SU-DHL-6 (cell line): ENCODE measurements at regions not wholly inside any gene's neighbourhood (a gene's known extent, or its start where the extent isn't known, plus 50 kb on each side); places are given as distances from the start of the nearest gene placed in this dataset.

ENCODE experiments used
- H2AFZ ChIP-seq: fragments of 200-600 bp; sonication (generic); 2 replicates; pipeline ENCODE4 v1.6.1; 2014; ENCODE audit warnings: low read depth, mild to moderate bottlenecking, moderate library complexity, mixed read lengths, antibody characterized with exemption, low read length; ENCODE audit not compliant: severe bottlenecking
- H3F3A ChIP-seq: fragments of 200-600 bp; shearing (Covaris generic); 2 replicates; pipeline ENCODE4 v1.6.0; 2016; ENCODE audit warnings: antibody characterized with exemption, mild to moderate bottlenecking; ENCODE audit not compliant: insufficient read depth
- H3K27ac ChIP-seq: fragments of 200-600 bp; sonication (generic); 2 replicates; pipeline ENCODE4 v1.5.1; 2016; ENCODE audit warnings: low read depth, mild to moderate bottlenecking, low read length, moderate library complexity, mixed read lengths
- H3K27me3 ChIP-seq: fragments of 200-600 bp; sonication (generic), shearing (Covaris generic); 2 replicates; pipeline ENCODE4 v1.6.0; 2014; ENCODE audit warnings: mild to moderate bottlenecking, low read length
- H3K36me3 ChIP-seq: fragments of 200-600 bp; sonication (generic); 2 replicates; pipeline ENCODE4 v1.6.1; 2014; ENCODE audit warnings: mild to moderate bottlenecking, low read length, mixed read lengths
- H3K4me2 ChIP-seq: fragments of 300-600, 200-600 bp; shearing (Covaris generic), sonication (generic); 2 replicates; pipeline ENCODE4 v1.6.0; 2014; ENCODE audit warnings: low read length, low read depth, mild to moderate bottlenecking; ENCODE audit not compliant: poor library complexity, severe bottlenecking
- H3K4me3 ChIP-seq: fragments of 200-600 bp; sonication (generic); 2 replicates; pipeline ENCODE4 v1.5.1; 2014; ENCODE audit warnings: antibody characterized with exemption, low read length, mild to moderate bottlenecking, mixed read lengths; ENCODE audit not compliant: insufficient read depth, poor library complexity, severe bottlenecking
- H3K79me2 ChIP-seq: fragments of 200-600 bp; sonication (generic); 2 replicates; pipeline ENCODE4 v1.6.1; 2014; ENCODE audit warnings: mild to moderate bottlenecking, low read length, moderate library complexity; ENCODE audit not compliant: insufficient read depth
- H3K9ac ChIP-seq: fragments of 200-600 bp; sonication (generic); 2 replicates; pipeline ENCODE4 v1.7.0; 2014; ENCODE audit warnings: mild to moderate bottlenecking, low read length
- H3K9me2 ChIP-seq: fragments of 200-600 bp; sonication (generic); replicated peaks from 2 replicates; pipeline ENCODE4 v1.6.1; 2014; ENCODE audit warnings: low read length; ENCODE audit not compliant: insufficient read depth
- H3K9me3 ChIP-seq: fragments of 200-600 bp; sonication (generic); 2 replicates; pipeline ENCODE4 v1.6.1; 2014; ENCODE audit warnings: low read length, mixed read lengths; ENCODE audit not compliant: insufficient read depth
- H4K20me1 ChIP-seq: fragments of 200-600 bp; sonication (generic); 2 replicates; pipeline ENCODE4 v1.6.1; 2014; ENCODE audit warnings: low read depth, mild to moderate bottlenecking, antibody characterized with exemption, low read length, moderate library complexity, mixed read lengths
- EZH2phosphoT487 ChIP-seq: fragments of 200-600 bp; sonication (generic), shearing (Covaris generic); conservative IDR thresholded peaks from 2 replicates; pipeline ENCODE4 v1.6.1; 2018; ENCODE audit warnings: mild to moderate bottlenecking, antibody characterized with exemption, low read length, moderate library complexity, mixed read lengths
- TF ChIP-seq, protein P1 (sequence below): fragments of 200-600 bp; sonication (generic); IDR thresholded peaks from one replicate; pipeline ENCODE4 v1.5.1; 2017; ENCODE audit warnings: antibody characterized with exemption, mild to moderate bottlenecking, low read length, moderate library complexity; ENCODE audit not compliant: insufficient read depth, poor library complexity, severe bottlenecking

DNA sequence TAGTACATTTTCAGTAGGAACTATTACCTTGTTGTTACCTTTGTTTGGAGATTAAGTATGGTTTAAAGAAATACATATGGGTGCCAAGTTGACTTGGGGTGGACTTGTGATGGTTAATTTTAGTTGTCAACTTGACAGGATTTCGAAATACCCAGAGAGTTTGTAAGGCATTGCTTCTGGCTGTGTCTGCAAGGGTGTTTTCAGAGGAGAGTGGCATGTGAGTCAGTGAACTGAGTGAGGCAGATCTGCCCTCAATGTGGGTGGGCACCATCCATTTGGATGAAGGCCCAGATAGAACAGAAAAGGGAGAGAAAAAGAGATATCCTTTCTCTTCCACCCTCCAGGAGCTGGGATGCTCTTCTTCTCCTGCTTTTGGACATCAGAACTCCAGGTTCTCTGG is 315.5 kb downstream of the GPATCH2 start:
- H2AFZ ChIP-seq: no peak overlapping the region
- H3K4me2 ChIP-seq: no peak overlapping the region
- H3K79me2 ChIP-seq: no peaks in the 10 kb centered on the region

DNA sequence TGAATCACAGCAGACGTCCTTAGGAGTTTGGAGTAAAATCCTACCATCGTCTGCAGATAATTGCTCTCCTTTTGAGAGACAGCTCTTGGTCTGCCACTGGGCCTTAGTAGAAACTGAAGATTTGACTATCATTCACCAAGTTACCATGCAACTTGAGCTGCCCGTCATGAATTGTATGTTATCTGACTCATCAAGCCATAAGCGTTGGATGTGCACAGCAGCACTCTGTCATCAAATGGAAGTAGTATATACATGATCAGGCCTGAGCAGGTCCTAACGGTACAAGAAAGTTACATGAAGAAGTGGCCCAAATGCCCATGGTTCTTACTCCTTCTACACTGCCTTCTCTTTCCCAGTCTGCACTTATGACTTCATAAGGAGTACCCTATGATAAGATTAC is 317.8 kb downstream of the GPATCH2 start:
- no peaks in the 10 kb centered on the region for H3K27me3 ChIP-seq
- TF ChIP-seq, protein P1, sequence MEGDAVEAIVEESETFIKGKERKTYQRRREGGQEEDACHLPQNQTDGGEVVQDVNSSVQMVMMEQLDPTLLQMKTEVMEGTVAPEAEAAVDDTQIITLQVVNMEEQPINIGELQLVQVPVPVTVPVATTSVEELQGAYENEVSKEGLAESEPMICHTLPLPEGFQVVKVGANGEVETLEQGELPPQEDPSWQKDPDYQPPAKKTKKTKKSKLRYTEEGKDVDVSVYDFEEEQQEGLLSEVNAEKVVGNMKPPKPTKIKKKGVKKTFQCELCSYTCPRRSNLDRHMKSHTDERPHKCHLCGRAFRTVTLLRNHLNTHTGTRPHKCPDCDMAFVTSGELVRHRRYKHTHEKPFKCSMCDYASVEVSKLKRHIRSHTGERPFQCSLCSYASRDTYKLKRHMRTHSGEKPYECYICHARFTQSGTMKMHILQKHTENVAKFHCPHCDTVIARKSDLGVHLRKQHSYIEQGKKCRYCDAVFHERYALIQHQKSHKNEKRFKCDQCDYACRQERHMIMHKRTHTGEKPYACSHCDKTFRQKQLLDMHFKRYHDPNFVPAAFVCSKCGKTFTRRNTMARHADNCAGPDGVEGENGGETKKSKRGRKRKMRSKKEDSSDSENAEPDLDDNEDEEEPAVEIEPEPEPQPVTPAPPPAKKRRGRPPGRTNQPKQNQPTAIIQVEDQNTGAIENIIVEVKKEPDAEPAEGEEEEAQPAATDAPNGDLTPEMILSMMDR: no peak
- TF ChIP-seq EZH2phosphoT487: no peak
- H3K27ac ChIP-seq: no peak overlapping the region
- H4K20me1 ChIP-seq: no peaks in the 10 kb centered on the region
- no peaks in the 10 kb centered on the region for H3K36me3 ChIP-seq
- no peaks in the 10 kb centered on the region for H3K9me2 ChIP-seq
- H3K4me3 ChIP-seq: no peak overlapping the region
- no peak overlapping the region for H3K4me2 ChIP-seq
- H3F3A ChIP-seq: no peaks in the 10 kb centered on the region
- no peak overlapping the region for H2AFZ ChIP-seq
- no peaks in the 10 kb centered on the region for H3K79me2 ChIP-seq
- H3K9me3 ChIP-seq: no peaks in the 10 kb centered on the region
- no peak overlapping the region for H3K9ac ChIP-seq

More for the DNA sequence above, 315.5 kb downstream of the GPATCH2 start:
- Histone ChIP-seq H3K9me3 (no peaks in the 10 kb centered on the region), H3K36me3 (no peaks in the 10 kb centered on the region), H3K27ac (no peak overlapping the region), H4K20me1 (no peaks in the 10 kb centered on the region), H3K4me3 (no peak overlapping the region), H3K27me3 (no peaks in the 10 kb centered on the region), H3F3A (no peaks in the 10 kb centered on the region), H3K9ac (no peak overlapping the region), H3K9me2 (no peaks in the 10 kb centered on the region)
- no peak for TF ChIP-seq EZH2phosphoT487
- TF ChIP-seq, protein P1: no peak

DNA sequence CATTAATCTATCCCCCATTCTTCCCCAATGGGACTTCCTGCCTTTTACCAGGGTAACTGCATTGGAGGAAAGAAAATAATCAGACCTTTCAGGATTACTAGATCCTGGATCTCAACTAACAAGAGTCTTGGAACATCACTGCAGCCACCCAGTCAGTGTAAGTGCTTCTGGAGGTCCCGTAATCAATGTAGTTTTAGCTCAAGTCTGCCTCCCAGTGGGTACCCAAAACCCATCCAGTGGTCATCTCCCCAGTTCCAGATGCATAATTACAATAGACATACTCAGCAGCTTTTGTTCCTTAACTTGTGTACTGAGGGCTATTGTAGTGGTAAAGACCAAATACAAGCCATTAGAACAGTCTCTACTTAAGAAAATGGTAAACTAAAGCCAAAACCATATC is 319.1 kb downstream of the GPATCH2 start:
- Histone ChIP-seq H3K9ac (no peak overlapping the region), H4K20me1 (no peaks in the 10 kb centered on the region), H2AFZ (no peak overlapping the region), H3K4me3 (no peak overlapping the region), H3K27ac (no peak overlapping the region), H3F3A (no peaks in the 10 kb centered on the region), H3K79me2 (no peaks in the 10 kb centered on the region), H3K9me3 (no peaks in the 10 kb centered on the region), H3K4me2 (no peak overlapping the region), H3K27me3 (no peaks in the 10 kb centered on the region), H3K36me3 (no peaks in the 10 kb centered on the region), H3K9me2 (no peaks in the 10 kb centered on the region)
- TF ChIP-seq, protein P1: no peak
- TF ChIP-seq EZH2phosphoT487: no peak
